ENCODE measurements at regions not wholly inside any gene's neighbourhood (a gene's known extent, or its start where the extent isn't known, plus 50 kb on each side); places are given as distances from the start of the nearest gene placed in this dataset.

GRCh38 chr20:40606660-40607059 is 82.4 kb downstream of the MAFB start:
- no peak overlapping the region for H2AFZ ChIP-seq
- no peaks in the 10 kb centered on the region for H4K20me1 ChIP-seq (ENCODE audit: insufficient read depth)
- H3K4me2 ChIP-seq = no peak overlapping the region
- CTCF ChIA-PET = no interaction called here
- 0 out of 2 replicates have a peak, but pooled peaks cover 3% of the 10 kb centered on the region for H3K27me3 ChIP-seq (ENCODE audit: insufficient read depth, low read depth)
- no TSS peak for BruUV-seq (replicated peaks)
- no peaks in the 10 kb centered on the region for H3K4me1 ChIP-seq (replicated peaks; ENCODE audit: insufficient read depth)
- no peaks in the 10 kb centered on the region for H3K36me3 ChIP-seq (ENCODE audit: low read depth)
- H3K27ac ChIP-seq = no peak overlapping the region
- no peak for DNase-seq
- no peaks in the 10 kb centered on the region for H3K9me3 ChIP-seq (ENCODE audit: insufficient read depth, low read depth)
- intact Hi-C loops (cut with micrococcal nuclease; ENCODE audit: unreplicated experiment) = no loop called here
- TF ChIP-seq CTCF (conservative IDR thresholded peaks at IDR 0.05) (no peak), EZH2 (IDR thresholded peaks at IDR 0.05; ENCODE audit: low read depth) (no peak)
- no peaks in the 10 kb centered on the region for H3K79me2 ChIP-seq (ENCODE audit: low read depth)
- H3F3A ChIP-seq (ENCODE audit: insufficient read depth, low read depth) = no peaks in the 10 kb centered on the region
- H3K4me3 ChIP-seq = no peak overlapping the region
- POLR2A ChIA-PET (ENCODE audit: unreplicated experiment) = no interaction called here
- H3K9me2 ChIP-seq (ENCODE audit: insufficient read depth) = no peaks in the 10 kb centered on the region

GRCh38 chr20:40606237-40606636 is 82.8 kb downstream of the MAFB start:
- Histone ChIP-seq H3K9me2 (ENCODE audit: insufficient read depth) (no peaks in the 10 kb centered on the region), H3K36me3 (ENCODE audit: low read depth) (no peaks in the 10 kb centered on the region), H2AFZ (no peak overlapping the region), H3K4me1 (replicated peaks; ENCODE audit: insufficient read depth) (no peaks in the 10 kb centered on the region), H4K20me1 (ENCODE audit: insufficient read depth) (no peaks in the 10 kb centered on the region), H3K27ac (no peak overlapping the region), H3K79me2 (ENCODE audit: low read depth) (no peaks in the 10 kb centered on the region), H3K4me2 (no peak overlapping the region), H3K4me3 (no peak overlapping the region), H3K9me3 (ENCODE audit: insufficient read depth, low read depth) (no peaks in the 10 kb centered on the region), H3K27me3 (ENCODE audit: insufficient read depth, low read depth) (0 out of 2 replicates have a peak, but pooled peaks cover 3% of the 10 kb centered on the region), H3F3A (ENCODE audit: insufficient read depth, low read depth) (no peaks in the 10 kb centered on the region)
- no peak for DNase-seq
- no TSS peak for BruUV-seq (replicated peaks)
- POLR2A ChIA-PET (ENCODE audit: unreplicated experiment) = no interaction called here
- intact Hi-C loops (cut with micrococcal nuclease; ENCODE audit: unreplicated experiment) = no loop called here
- CTCF ChIA-PET = no interaction called here
- TF ChIP-seq EZH2 (IDR thresholded peaks at IDR 0.05; ENCODE audit: low read depth) = no peak
- no peak for TF ChIP-seq CTCF (conservative IDR thresholded peaks at IDR 0.05)

GRCh38 chr20:40604416-40604815 is 84.6 kb downstream of the MAFB start:
- ChIA-PET POLR2A (ENCODE audit: unreplicated experiment) (no interaction called here), CTCF (no interaction called here)
- H3K79me2 ChIP-seq (ENCODE audit: low read depth) = no peaks in the 10 kb centered on the region
- TF ChIP-seq CTCF (conservative IDR thresholded peaks at IDR 0.05) (no peak), EZH2 (IDR thresholded peaks at IDR 0.05; ENCODE audit: low read depth) (no peak)
- BruUV-seq (replicated peaks) = no TSS peak
- H3F3A ChIP-seq (ENCODE audit: insufficient read depth, low read depth) = no peaks in the 10 kb centered on the region
- no peak overlapping the region for H3K4me2 ChIP-seq
- no peak for DNase-seq
- intact Hi-C loops (cut with micrococcal nuclease; ENCODE audit: unreplicated experiment) = no loop called here
- no peaks in the 10 kb centered on the region for H3K9me2 ChIP-seq (ENCODE audit: insufficient read depth)
- H3K4me1 ChIP-seq (replicated peaks; ENCODE audit: insufficient read depth) = no peaks in the 10 kb centered on the region
- no peak overlapping the region for H2AFZ ChIP-seq
- H3K4me3 ChIP-seq = no peak overlapping the region
- H4K20me1 ChIP-seq (ENCODE audit: insufficient read depth) = no peaks in the 10 kb centered on the region
- H3K27me3 ChIP-seq (ENCODE audit: insufficient read depth, low read depth) = 0 out of 2 replicates have a peak, but pooled peaks cover 3% of the 10 kb centered on the region
- H3K36me3 ChIP-seq (ENCODE audit: low read depth) = no peaks in the 10 kb centered on the region
- H3K9me3 ChIP-seq (ENCODE audit: insufficient read depth, low read depth) = no peaks in the 10 kb centered on the region
- H3K27ac ChIP-seq = no peak overlapping the region
